Activated CD8-positive, alpha-beta T cell treated with anti-CD3 and anti-CD28 coated beads, Interleukin-2, amount 10 ng/mL, durations not matched to agents 7 days and 5 days (primary cell): ENCODE measurements at regions not wholly inside any gene's neighbourhood (a gene's known extent, or its start where the extent isn't known, plus 50 kb on each side); places are given as distances from the start of the nearest gene placed in this dataset.

Source experiments
- ATAC-seq: fragments of 150-1000 bp; cut with Tn5 transposase; one replicate; pipeline ENCODE4 v1.10.0; 2021; ENCODE audit warnings: moderate library complexity
- CTCF ChIA-PET: fragments of 350-600 bp; sonication (Branson Sonifier 250); formaldehyde crosslinking; loops from one replicate; lab custom pipeline; 2021; ENCODE audit warnings: antibody characterized with exemption; lab: Charles Lee
- POLR2A ChIA-PET: fragments of 350-600 bp; sonication (Branson Sonifier 250); formaldehyde crosslinking; loops from one replicate; lab custom pipeline; 2021; ENCODE audit warnings: antibody characterized with exemption; lab: Charles Lee
- DNase-seq: peaks from one replicate; pipeline ENCODE4 v3.0.0-alpha.2; 2020
- H3K27ac Mint-ChIP-seq: one replicate; pipeline ENCODE4 v1.8.0; 2021; ENCODE audit warnings: mild to moderate bottlenecking, mixed read lengths
- H3K27me3 Mint-ChIP-seq: one replicate; pipeline ENCODE4 v1.8.0; 2021; ENCODE audit warnings: low read depth, mixed read lengths
- H3K36me3 Mint-ChIP-seq: one replicate; pipeline ENCODE4 v1.8.0; 2021; ENCODE audit warnings: low read depth, mixed read lengths
- H3K4me1 Mint-ChIP-seq: one replicate; pipeline ENCODE4 v1.8.0; 2021; ENCODE audit warnings: low read depth, mixed read lengths
- H3K4me3 Mint-ChIP-seq: one replicate; pipeline ENCODE4 v1.8.0; 2021; ENCODE audit warnings: mild to moderate bottlenecking, mixed read lengths
- H3K9me3 Mint-ChIP-seq: one replicate; pipeline ENCODE4 v1.8.0; 2022; ENCODE audit warnings: mixed read lengths; ENCODE audit not compliant: insufficient read depth

GRCh38 chr5:104283136-104283535 is 720.5 kb upstream of the NUDT12 start:
- Mint-ChIP-seq H3K9me3 (peaks cover 8% of the 10 kb centered on the region), H3K27me3 (no peaks in the 10 kb centered on the region), H3K4me1 (no peaks in the 10 kb centered on the region), H3K27ac (no peak overlapping the region), H3K36me3 (no peaks in the 10 kb centered on the region), H3K4me3 (no peak overlapping the region)
- ATAC-seq = no peak
- POLR2A ChIA-PET = no interaction called here
- no peak for DNase-seq
- CTCF ChIA-PET = no interaction called here

- Mint-ChIP-seq H3K4me1 (no peaks in the 10 kb centered on the region), H3K27me3 (no peaks in the 10 kb centered on the region), H3K36me3 (no peaks in the 10 kb centered on the region), H3K27ac (no peak overlapping the region), H3K9me3 (peaks cover 7% of the 10 kb centered on the region), H3K4me3 (no peak overlapping the region)
- ChIA-PET POLR2A (no interaction called here), CTCF (no interaction called here)
- DNase-seq (no peak), ATAC-seq (no peak)
Observed at GRCh38 chr5:104273725-104274124, 711.1 kb upstream of the NUDT12 start.

GRCh38 chr5:104267320-104268015 is 704.9 kb upstream of the NUDT12 start:
- DNase-seq = no peak
- Mint-ChIP-seq H3K27me3 (no peaks in the 10 kb centered on the region), H3K4me3 (no peak overlapping the region), H3K9me3 (peaks cover 4% of the 10 kb centered on the region), H3K27ac (no peak overlapping the region), H3K36me3 (no peaks in the 10 kb centered on the region), H3K4me1 (no peaks in the 10 kb centered on the region)
- ATAC-seq = no peak
- ChIA-PET CTCF (no interaction called here), POLR2A (interaction anchor here (0.6 kb wide), 1 partner anchor 284 kb away, joined by 3 read pairs; no protein-coding TSS in a partner anchor)

GRCh38 chr5:104266161-104266560 is 703.6 kb upstream of the NUDT12 start:
- no peak for ATAC-seq

GRCh38 chr5:104265531-104266140 is 703.0 kb upstream of the NUDT12 start:
- ChIA-PET CTCF (no interaction called here), POLR2A (no interaction called here)
- Mint-ChIP-seq H3K9me3 (peaks cover 4% of the 10 kb centered on the region), H3K27me3 (no peaks in the 10 kb centered on the region), H3K36me3 (no peaks in the 10 kb centered on the region), H3K4me3 (no peak overlapping the region), H3K4me1 (no peaks in the 10 kb centered on the region), H3K27ac (no peak overlapping the region)
- DNase-seq = no peak
- ATAC-seq = no peak

More at GRCh38 chr5:104266161-104266560, 703.6 kb upstream of the NUDT12 start:
- no peak overlapping the region for H3K4me3 Mint-ChIP-seq
- H3K27me3 Mint-ChIP-seq = no peaks in the 10 kb centered on the region
- no peak for DNase-seq
- H3K9me3 Mint-ChIP-seq = peaks cover 4% of the 10 kb centered on the region
- ChIA-PET CTCF (no interaction called here), POLR2A (interaction anchor here (0.7 kb wide), 1 partner anchor 16 kb away, joined by 3 read pairs; no protein-coding TSS in a partner anchor)
- no peak overlapping the region for H3K27ac Mint-ChIP-seq
- H3K36me3 Mint-ChIP-seq = no peaks in the 10 kb centered on the region
- H3K4me1 Mint-ChIP-seq = no peaks in the 10 kb centered on the region

GRCh38 chr5:104247260-104247659 is 684.7 kb upstream of the NUDT12 start:
- no peak overlapping the region for H3K4me3 Mint-ChIP-seq
- no peaks in the 10 kb centered on the region for H3K36me3 Mint-ChIP-seq
- ATAC-seq (no peak), DNase-seq (no peak)
- POLR2A ChIA-PET = no interaction called here
- CTCF ChIA-PET = no interaction called here
- peaks cover 3% of the 10 kb centered on the region for H3K9me3 Mint-ChIP-seq
- no peaks in the 10 kb centered on the region for H3K4me1 Mint-ChIP-seq
- no peak overlapping the region for H3K27ac Mint-ChIP-seq
- H3K27me3 Mint-ChIP-seq = no peaks in the 10 kb centered on the region

- Mint-ChIP-seq H3K4me1 (no peaks in the 10 kb centered on the region), H3K36me3 (no peaks in the 10 kb centered on the region), H3K9me3 (no peaks in the 10 kb centered on the region), H3K27me3 (no peaks in the 10 kb centered on the region), H3K27ac (no peak overlapping the region), H3K4me3 (no peak overlapping the region)
- ChIA-PET CTCF (no interaction called here), POLR2A (interaction anchor here (0.6 kb wide), 1 partner anchor 16 kb away, joined by 3 read pairs; no protein-coding TSS in a partner anchor)
- ATAC-seq = no peak
- no peak for DNase-seq
Observed at GRCh38 chr5:104241046-104241445, 678.5 kb upstream of the NUDT12 start.

GRCh38 chr5:104237586-104237985 is 675.0 kb upstream of the NUDT12 start:
- H3K36me3 Mint-ChIP-seq = no peaks in the 10 kb centered on the region
- H3K27ac Mint-ChIP-seq = no peak overlapping the region
- ATAC-seq (no peak), DNase-seq (no peak)
- ChIA-PET POLR2A (no interaction called here), CTCF (no interaction called here)
- H3K4me1 Mint-ChIP-seq = no peaks in the 10 kb centered on the region
- H3K4me3 Mint-ChIP-seq = no peak overlapping the region
- H3K9me3 Mint-ChIP-seq = no peaks in the 10 kb centered on the region
- no peaks in the 10 kb centered on the region for H3K27me3 Mint-ChIP-seq

- CTCF ChIA-PET = no interaction called here
- no peak overlapping the region for H3K4me3 Mint-ChIP-seq
- H3K9me3 Mint-ChIP-seq = no peaks in the 10 kb centered on the region
- DNase-seq = no peak
- H3K27ac Mint-ChIP-seq = no peak overlapping the region
- H3K36me3 Mint-ChIP-seq = no peaks in the 10 kb centered on the region
- no peaks in the 10 kb centered on the region for H3K4me1 Mint-ChIP-seq
- POLR2A ChIA-PET = no interaction called here
- ATAC-seq = no peak
- no peaks in the 10 kb centered on the region for H3K27me3 Mint-ChIP-seq
Observed at GRCh38 chr5:104223885-104224773, 661.5 kb upstream of the NUDT12 start.

GRCh38 chr5:104218200-104218599 is 655.6 kb upstream of the NUDT12 start:
- ATAC-seq = no peak
- H3K27ac Mint-ChIP-seq = no peak overlapping the region
- H3K36me3 Mint-ChIP-seq = no peaks in the 10 kb centered on the region
- POLR2A ChIA-PET = no interaction called here
- H3K4me1 Mint-ChIP-seq = no peaks in the 10 kb centered on the region
- no peak for DNase-seq
- no peaks in the 10 kb centered on the region for H3K27me3 Mint-ChIP-seq
- H3K9me3 Mint-ChIP-seq = no peaks in the 10 kb centered on the region
- no peak overlapping the region for H3K4me3 Mint-ChIP-seq
- CTCF ChIA-PET = no interaction called here

- Mint-ChIP-seq H3K4me1 (no peaks in the 10 kb centered on the region), H3K27ac (no peak overlapping the region), H3K4me3 (no peak overlapping the region), H3K36me3 (no peaks in the 10 kb centered on the region), H3K27me3 (no peaks in the 10 kb centered on the region), H3K9me3 (no peaks in the 10 kb centered on the region)
- no peak for ATAC-seq
- POLR2A ChIA-PET = no interaction called here
- no peak for DNase-seq
- CTCF ChIA-PET = no interaction called here
Observed at GRCh38 chr5:104213216-104213615, 650.6 kb upstream of the NUDT12 start.

- ATAC-seq (no peak), DNase-seq (no peak)
- H3K27me3 Mint-ChIP-seq = no peaks in the 10 kb centered on the region
- no peaks in the 10 kb centered on the region for H3K4me1 Mint-ChIP-seq
- ChIA-PET POLR2A (no interaction called here), CTCF (no interaction called here)
- H3K27ac Mint-ChIP-seq = no peak overlapping the region
- H3K9me3 Mint-ChIP-seq = peaks cover 11% of the 10 kb centered on the region
- H3K4me3 Mint-ChIP-seq = no peak overlapping the region
- H3K36me3 Mint-ChIP-seq = no peaks in the 10 kb centered on the region
Observed at GRCh38 chr5:104199771-104200170, 637.2 kb upstream of the NUDT12 start.
